ENCODE measurements at regions not wholly inside any gene's neighbourhood (a gene's known extent, or its start where the extent isn't known, plus 50 kb on each side); places are given as distances from the start of the nearest gene placed in this dataset.

- H3K9me1 ChIP-seq (ENCODE audit: control insufficient read depth, insufficient read depth, low read length): no peaks in the 10 kb centered on the region
- H3K9ac ChIP-seq (ENCODE audit: insufficient read depth in 1 of 2, low read depth in 2 of 2, low read length in 2 of 2): no peak overlapping the region
- in situ Hi-C loops (cut with MboI) (no loop called here), intact Hi-C loops (cut with micrococcal nuclease) (no loop called here)
- H3K36me3 ChIP-seq (ENCODE audit: control insufficient read depth, insufficient read depth, low read length): no peaks in the 10 kb centered on the region
- H3K27me3 ChIP-seq (ENCODE audit: control insufficient read depth in 2 of 2, insufficient read depth in 2 of 2, low read length in 2 of 2): no peaks in the 10 kb centered on the region
- no peak for FAIRE-seq
- no peak for ATAC-seq
- BruUV-seq (replicated peaks): no TSS peak
- no peaks in the 10 kb centered on the region for H3K4me1 ChIP-seq (replicated peaks in 1 of 2; ENCODE audit: control insufficient read depth in 2 of 2, insufficient read depth in 2 of 2, low read length in 2 of 2)
- 2% methylated on average over 16 of the region's 16 CpGs for WGBS (ENCODE audit: insufficient coverage, low coverage, missing lambda C conversion rate)
- DNase-seq (ENCODE audit: extremely low read depth in 1 of 4, low spot score in 3 of 4): no peak
- no peaks in the 10 kb centered on the region for H4K20me1 ChIP-seq (replicated peaks; ENCODE audit: control insufficient read depth, insufficient read depth, low read length)
- H2AFZ ChIP-seq (ENCODE audit: low read depth, low read length): no peak overlapping the region
- H3K9me3 ChIP-seq (replicated peaks; ENCODE audit: control insufficient read depth, insufficient read depth, low read depth, low read length): no peaks in the 10 kb centered on the region
- ChIA-PET CTCF (ENCODE audit: low intra/inter-chr PET ratio) (no interaction called here), POLR2A (no interaction called here)
- no peak overlapping the region for H3K4me3 ChIP-seq
- H3K27ac ChIP-seq (ENCODE audit: extremely low read depth, low read depth, low read length): no peak overlapping the region
- H3K79me2 ChIP-seq (ENCODE audit: control insufficient read depth, insufficient read depth, low read length): no peaks in the 10 kb centered on the region
- no peak overlapping the region for H3K4me2 ChIP-seq (ENCODE audit: insufficient read depth, low read length)
- TF ChIP-seq, protein P1, sequence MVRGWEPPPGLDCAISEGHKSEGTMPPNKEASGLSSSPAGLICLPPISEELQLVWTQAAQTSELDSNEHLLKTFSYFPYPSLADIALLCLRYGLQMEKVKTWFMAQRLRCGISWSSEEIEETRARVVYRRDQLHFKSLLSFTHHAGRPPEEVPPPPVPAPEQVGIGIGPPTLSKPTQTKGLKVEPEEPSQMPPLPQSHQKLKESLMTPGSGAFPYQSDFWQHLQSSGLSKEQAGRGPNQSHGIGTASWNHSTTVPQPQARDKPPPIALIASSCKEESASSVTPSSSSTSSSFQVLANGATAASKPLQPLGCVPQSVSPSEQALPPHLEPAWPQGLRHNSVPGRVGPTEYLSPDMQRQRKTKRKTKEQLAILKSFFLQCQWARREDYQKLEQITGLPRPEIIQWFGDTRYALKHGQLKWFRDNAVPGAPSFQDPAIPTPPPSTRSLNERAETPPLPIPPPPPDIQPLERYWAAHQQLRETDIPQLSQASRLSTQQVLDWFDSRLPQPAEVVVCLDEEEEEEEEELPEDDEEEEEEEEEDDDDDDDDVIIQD (CRISPR knock-in tag; IDR thresholded peaks at IDR 0.05): no peak
- TF ChIP-seq RUNX1 (IDR thresholded peaks at IDR 0.05; ENCODE audit: low read depth): no peak
- TF ChIP-seq, protein P2, sequence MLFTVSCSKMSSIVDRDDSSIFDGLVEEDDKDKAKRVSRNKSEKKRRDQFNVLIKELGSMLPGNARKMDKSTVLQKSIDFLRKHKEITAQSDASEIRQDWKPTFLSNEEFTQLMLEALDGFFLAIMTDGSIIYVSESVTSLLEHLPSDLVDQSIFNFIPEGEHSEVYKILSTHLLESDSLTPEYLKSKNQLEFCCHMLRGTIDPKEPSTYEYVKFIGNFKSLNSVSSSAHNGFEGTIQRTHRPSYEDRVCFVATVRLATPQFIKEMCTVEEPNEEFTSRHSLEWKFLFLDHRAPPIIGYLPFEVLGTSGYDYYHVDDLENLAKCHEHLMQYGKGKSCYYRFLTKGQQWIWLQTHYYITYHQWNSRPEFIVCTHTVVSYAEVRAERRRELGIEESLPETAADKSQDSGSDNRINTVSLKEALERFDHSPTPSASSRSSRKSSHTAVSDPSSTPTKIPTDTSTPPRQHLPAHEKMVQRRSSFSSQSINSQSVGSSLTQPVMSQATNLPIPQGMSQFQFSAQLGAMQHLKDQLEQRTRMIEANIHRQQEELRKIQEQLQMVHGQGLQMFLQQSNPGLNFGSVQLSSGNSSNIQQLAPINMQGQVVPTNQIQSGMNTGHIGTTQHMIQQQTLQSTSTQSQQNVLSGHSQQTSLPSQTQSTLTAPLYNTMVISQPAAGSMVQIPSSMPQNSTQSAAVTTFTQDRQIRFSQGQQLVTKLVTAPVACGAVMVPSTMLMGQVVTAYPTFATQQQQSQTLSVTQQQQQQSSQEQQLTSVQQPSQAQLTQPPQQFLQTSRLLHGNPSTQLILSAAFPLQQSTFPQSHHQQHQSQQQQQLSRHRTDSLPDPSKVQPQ (CRISPR knock-in tag; IDR thresholded peaks at IDR 0.05; ENCODE audit: borderline replicate concordance): no peak
- TF ChIP-seq POLR2G (IDR thresholded peaks at IDR 0.05; ENCODE audit: low read depth, low read length): no peak
- TF ChIP-seq HNRNPK (IDR thresholded peaks at IDR 0.05; ENCODE audit: low read depth, low read length, poor library complexity, severe bottlenecking): no peak
- TF ChIP-seq KAT7 (CRISPR knock-in tag; IDR thresholded peaks at IDR 0.05; ENCODE audit: borderline replicate concordance): no peak
- TF ChIP-seq, protein P3, sequence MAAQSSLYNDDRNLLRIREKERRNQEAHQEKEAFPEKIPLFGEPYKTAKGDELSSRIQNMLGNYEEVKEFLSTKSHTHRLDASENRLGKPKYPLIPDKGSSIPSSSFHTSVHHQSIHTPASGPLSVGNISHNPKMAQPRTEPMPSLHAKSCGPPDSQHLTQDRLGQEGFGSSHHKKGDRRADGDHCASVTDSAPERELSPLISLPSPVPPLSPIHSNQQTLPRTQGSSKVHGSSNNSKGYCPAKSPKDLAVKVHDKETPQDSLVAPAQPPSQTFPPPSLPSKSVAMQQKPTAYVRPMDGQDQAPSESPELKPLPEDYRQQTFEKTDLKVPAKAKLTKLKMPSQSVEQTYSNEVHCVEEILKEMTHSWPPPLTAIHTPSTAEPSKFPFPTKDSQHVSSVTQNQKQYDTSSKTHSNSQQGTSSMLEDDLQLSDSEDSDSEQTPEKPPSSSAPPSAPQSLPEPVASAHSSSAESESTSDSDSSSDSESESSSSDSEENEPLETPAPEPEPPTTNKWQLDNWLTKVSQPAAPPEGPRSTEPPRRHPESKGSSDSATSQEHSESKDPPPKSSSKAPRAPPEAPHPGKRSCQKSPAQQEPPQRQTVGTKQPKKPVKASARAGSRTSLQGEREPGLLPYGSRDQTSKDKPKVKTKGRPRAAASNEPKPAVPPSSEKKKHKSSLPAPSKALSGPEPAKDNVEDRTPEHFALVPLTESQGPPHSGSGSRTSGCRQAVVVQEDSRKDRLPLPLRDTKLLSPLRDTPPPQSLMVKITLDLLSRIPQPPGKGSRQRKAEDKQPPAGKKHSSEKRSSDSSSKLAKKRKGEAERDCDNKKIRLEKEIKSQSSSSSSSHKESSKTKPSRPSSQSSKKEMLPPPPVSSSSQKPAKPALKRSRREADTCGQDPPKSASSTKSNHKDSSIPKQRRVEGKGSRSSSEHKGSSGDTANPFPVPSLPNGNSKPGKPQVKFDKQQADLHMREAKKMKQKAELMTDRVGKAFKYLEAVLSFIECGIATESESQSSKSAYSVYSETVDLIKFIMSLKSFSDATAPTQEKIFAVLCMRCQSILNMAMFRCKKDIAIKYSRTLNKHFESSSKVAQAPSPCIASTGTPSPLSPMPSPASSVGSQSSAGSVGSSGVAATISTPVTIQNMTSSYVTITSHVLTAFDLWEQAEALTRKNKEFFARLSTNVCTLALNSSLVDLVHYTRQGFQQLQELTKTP (IDR thresholded peaks at IDR 0.05; ENCODE audit: low read depth in 1 of 2, partially characterized antibody in 2 of 2): no peak
- no peak for TF ChIP-seq PCBP2 (IDR thresholded peaks at IDR 0.05; ENCODE audit: low read depth, low read length, poor library complexity, severe bottlenecking)
- TF ChIP-seq ETV6 (IDR thresholded peaks at IDR 0.05; ENCODE audit: borderline replicate concordance in 1 of 2, low read depth in 2 of 2, low read length in 1 of 2): no peak
- no peak for TF ChIP-seq ETV6 (CRISPR knock-in tag; IDR thresholded peaks at IDR 0.05; ENCODE audit: borderline replicate concordance)
- no peak for TF ChIP-seq CREB3 (tag; conservative IDR thresholded peaks at IDR 0.05; ENCODE audit: low read depth)
- no peak for TF ChIP-seq GABPB2 (CRISPR knock-in tag; conservative IDR thresholded peaks at IDR 0.05)
- TF ChIP-seq GATA2 (CRISPR knock-in tag; IDR thresholded peaks at IDR 0.05): no peak
- no peak for TF ChIP-seq HDAC2 (IDR thresholded peaks at IDR 0.05)
These were observed 370.5 kb downstream of the ZNF716 start for GRCh38 chr7:57820477-57820876.
